Activated naive CD4-positive, alpha-beta T cell treated with anti-CD3 and anti-CD28 coated beads, Interleukin-2, amount 10 ng/mL, durations not matched to agents 7 days and 5 days (primary cell): ENCODE measurements at regions not wholly inside any gene's neighbourhood (a gene's known extent, or its start where the extent isn't known, plus 50 kb on each side); places are given as distances from the start of the nearest gene placed in this dataset.

Source experiments
- CTCF ChIA-PET: fragments of 350-600 bp; sonication (Branson Sonifier 250); formaldehyde crosslinking; loops from one replicate; lab custom pipeline; 2021; ENCODE audit warnings: antibody characterized with exemption; lab: Charles Lee
- DNase-seq: peaks from one replicate; pipeline ENCODE4 v3.0.0-alpha.2; 2020
- H3K27ac Mint-ChIP-seq: one replicate; pipeline ENCODE4 v1.8.0; 2021; ENCODE audit warnings: mild to moderate bottlenecking, moderate library complexity, mixed read lengths
- H3K27me3 Mint-ChIP-seq: one replicate; pipeline ENCODE4 v1.8.0; 2021; ENCODE audit warnings: mild to moderate bottlenecking, mixed read lengths
- H3K36me3 Mint-ChIP-seq: one replicate; pipeline ENCODE4 v1.8.0; 2021; ENCODE audit warnings: mixed read lengths
- H3K4me1 Mint-ChIP-seq: one replicate; pipeline ENCODE4 v1.8.0; 2021; ENCODE audit warnings: mixed read lengths
- H3K4me3 Mint-ChIP-seq: one replicate; pipeline ENCODE4 v1.8.0; 2021; ENCODE audit warnings: mild to moderate bottlenecking, moderate library complexity, mixed read lengths
- H3K9me3 Mint-ChIP-seq: one replicate; pipeline ENCODE4 v1.8.0; 2021; ENCODE audit warnings: mixed read lengths

GRCh38 chr11:69380451-69380901 lies 86.5 kb downstream of the MYEOV start:
- H3K36me3 Mint-ChIP-seq, result no peaks in the 10 kb centered on the region
- no peak overlapping the region for H3K27ac Mint-ChIP-seq
- H3K27me3 Mint-ChIP-seq, result no peaks in the 10 kb centered on the region
- CTCF ChIA-PET, result no interaction called here
- no peaks in the 10 kb centered on the region for H3K4me1 Mint-ChIP-seq
- DNase-seq, result peak; percentile 8
- H3K9me3 Mint-ChIP-seq, result no peaks in the 10 kb centered on the region
- no peak overlapping the region for H3K4me3 Mint-ChIP-seq

- H3K4me3 Mint-ChIP-seq, result no peak overlapping the region
- no peaks in the 10 kb centered on the region for H3K36me3 Mint-ChIP-seq
- CTCF ChIA-PET, result no interaction called here
- H3K27ac Mint-ChIP-seq, result no peak overlapping the region
- no peaks in the 10 kb centered on the region for H3K4me1 Mint-ChIP-seq
- peak; percentile 11 for DNase-seq
- H3K9me3 Mint-ChIP-seq, result no peaks in the 10 kb centered on the region
- no peaks in the 10 kb centered on the region for H3K27me3 Mint-ChIP-seq
Observed at GRCh38 chr11:69380921-69381581, 87.1 kb downstream of the MYEOV start.

GRCh38 chr11:69381681-69382130 lies 87.8 kb downstream of the MYEOV start:
- Mint-ChIP-seq H3K27ac (no peak overlapping the region), H3K27me3 (no peaks in the 10 kb centered on the region), H3K36me3 (no peaks in the 10 kb centered on the region), H3K4me1 (no peaks in the 10 kb centered on the region), H3K4me3 (no peak overlapping the region), H3K9me3 (no peaks in the 10 kb centered on the region)
- CTCF ChIA-PET, result no interaction called here
- peak; percentile 15 for DNase-seq

GRCh38 chr11:69382131-69383128 lies 88.5 kb downstream of the MYEOV start:
- Mint-ChIP-seq H3K36me3 (no peaks in the 10 kb centered on the region), H3K27ac (no peak overlapping the region), H3K9me3 (peaks cover 6% of the 10 kb centered on the region), H3K4me3 (no peak overlapping the region), H3K27me3 (no peaks in the 10 kb centered on the region), H3K4me1 (no peaks in the 10 kb centered on the region)
- CTCF ChIA-PET, result no interaction called here
- DNase-seq, result peak; percentile 18

GRCh38 chr11:69383372-69384250 lies 89.7 kb downstream of the MYEOV start:
- H3K9me3 Mint-ChIP-seq, result peaks cover 18% of the 10 kb centered on the region
- no peak overlapping the region for H3K4me3 Mint-ChIP-seq
- peak; percentile 11 for DNase-seq
- no peaks in the 10 kb centered on the region for H3K36me3 Mint-ChIP-seq
- no peaks in the 10 kb centered on the region for H3K4me1 Mint-ChIP-seq
- H3K27ac Mint-ChIP-seq, result no peak overlapping the region
- CTCF ChIA-PET, result no interaction called here
- H3K27me3 Mint-ChIP-seq, result no peaks in the 10 kb centered on the region

- peak; percentile 14 for DNase-seq
- Mint-ChIP-seq H3K27ac (no peak overlapping the region), H3K36me3 (no peaks in the 10 kb centered on the region), H3K4me1 (no peaks in the 10 kb centered on the region), H3K4me3 (no peak overlapping the region), H3K9me3 (peaks cover 25% of the 10 kb centered on the region), H3K27me3 (no peaks in the 10 kb centered on the region)
- CTCF ChIA-PET, result no interaction called here
Observed at GRCh38 chr11:69384251-69385143, 90.5 kb downstream of the MYEOV start.

GRCh38 chr11:69385144-69385820 lies 91.3 kb downstream of the MYEOV start:
- Mint-ChIP-seq H3K36me3 (no peaks in the 10 kb centered on the region), H3K9me3 (peaks cover 27% of the 10 kb centered on the region), H3K27me3 (no peaks in the 10 kb centered on the region), H3K4me1 (no peaks in the 10 kb centered on the region), H3K4me3 (no peak overlapping the region), H3K27ac (no peak overlapping the region)
- CTCF ChIA-PET, result no interaction called here
- peak; percentile 8 for DNase-seq

- H3K27ac Mint-ChIP-seq, result no peak overlapping the region
- no peak overlapping the region for H3K4me3 Mint-ChIP-seq
- peaks cover 27% of the 10 kb centered on the region for H3K9me3 Mint-ChIP-seq
- peak; percentile 8 for DNase-seq
- no peaks in the 10 kb centered on the region for H3K4me1 Mint-ChIP-seq
- no peaks in the 10 kb centered on the region for H3K36me3 Mint-ChIP-seq
- no peaks in the 10 kb centered on the region for H3K27me3 Mint-ChIP-seq
- CTCF ChIA-PET, result no interaction called here
Observed at GRCh38 chr11:69385832-69386427, 92.0 kb downstream of the MYEOV start.

- DNase-seq, result peak; percentile 1
- CTCF ChIA-PET, result no interaction called here
- Mint-ChIP-seq H3K36me3 (no peaks in the 10 kb centered on the region), H3K9me3 (peaks cover 27% of the 10 kb centered on the region), H3K4me1 (no peaks in the 10 kb centered on the region), H3K27me3 (no peaks in the 10 kb centered on the region), H3K4me3 (no peak overlapping the region), H3K27ac (no peak overlapping the region)
Observed at GRCh38 chr11:69386594-69387408, 92.8 kb downstream of the MYEOV start.

- DNase-seq, result peak; percentile 2
Observed at GRCh38 chr11:69387409-69387885, 93.5 kb downstream of the MYEOV start.

GRCh38 chr11:69388210-69388609 lies 93.3 kb upstream of the LINC01488 start:
- Mint-ChIP-seq H3K27ac (no peak overlapping the region), H3K27me3 (no peaks in the 10 kb centered on the region), H3K9me3 (peaks cover 27% of the 10 kb centered on the region), H3K4me1 (no peaks in the 10 kb centered on the region), H3K4me3 (no peak overlapping the region), H3K36me3 (no peaks in the 10 kb centered on the region)
- CTCF ChIA-PET, result interaction anchor here (1.0 kb wide), 1 partner anchor 9 kb away, joined by 3 read pairs; no protein-coding TSS in a partner anchor
- DNase-seq, result no peak

More at GRCh38 chr11:69387409-69387885, 93.5 kb downstream of the MYEOV start:
- CTCF ChIA-PET, result interaction anchor here (1.0 kb wide), 1 partner anchor 8 kb away, joined by 3 read pairs; no protein-coding TSS in a partner anchor
- Mint-ChIP-seq H3K4me1 (no peaks in the 10 kb centered on the region), H3K9me3 (peaks cover 27% of the 10 kb centered on the region), H3K27me3 (no peaks in the 10 kb centered on the region), H3K4me3 (no peak overlapping the region), H3K27ac (no peak overlapping the region), H3K36me3 (no peaks in the 10 kb centered on the region)
